ENCODE measurements at regions not wholly inside any gene's neighbourhood (a gene's known extent, or its start where the extent isn't known, plus 50 kb on each side); places are given as distances from the start of the nearest gene placed in this dataset.

GRCh38 chr21:36211660-36212512 is 55.3 kb downstream of the DOP1B start (continued):
- no peak for TF ChIP-seq TEAD4 (IDR thresholded peaks at IDR 0.05; ENCODE audit: low read depth, low read length)

All from H1 (cell line).